ENCODE measurements at regions not wholly inside any gene's neighbourhood (a gene's known extent, or its start where the extent isn't known, plus 50 kb on each side); places are given as distances from the start of the nearest gene placed in this dataset.
"Not testable (repeated sequence)": the region's sequence is repeated elsewhere in the genome, so short reads cannot be mapped to it uniquely, and the experiment has no call there.

DNA sequence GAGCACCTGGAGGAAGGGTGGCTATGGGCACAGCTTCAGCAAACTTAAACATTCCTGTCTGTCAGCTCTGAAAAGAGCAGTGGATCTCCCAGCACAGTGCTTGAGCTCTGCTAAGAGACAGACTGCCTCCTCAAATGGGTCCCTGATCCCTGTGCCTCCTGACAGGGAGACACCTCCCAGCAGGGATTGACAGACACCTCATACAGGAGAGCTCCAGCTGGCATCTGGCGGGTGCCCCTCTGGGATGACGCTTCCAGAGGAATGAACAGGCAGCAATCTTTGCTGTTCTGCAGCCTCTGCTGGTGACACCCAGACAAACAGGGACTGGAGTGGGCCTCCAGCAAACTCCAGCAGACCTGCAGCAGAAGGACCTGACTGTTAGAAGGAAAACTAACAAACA lies 307.8 kb downstream of the AGTPBP1 start:
- TF ChIP-seq EZH2 (IDR thresholded peaks at IDR 0.05; ENCODE audit: borderline replicate concordance, low read length), result not testable (repeated sequence)
- TF ChIP-seq, protein P1, sequence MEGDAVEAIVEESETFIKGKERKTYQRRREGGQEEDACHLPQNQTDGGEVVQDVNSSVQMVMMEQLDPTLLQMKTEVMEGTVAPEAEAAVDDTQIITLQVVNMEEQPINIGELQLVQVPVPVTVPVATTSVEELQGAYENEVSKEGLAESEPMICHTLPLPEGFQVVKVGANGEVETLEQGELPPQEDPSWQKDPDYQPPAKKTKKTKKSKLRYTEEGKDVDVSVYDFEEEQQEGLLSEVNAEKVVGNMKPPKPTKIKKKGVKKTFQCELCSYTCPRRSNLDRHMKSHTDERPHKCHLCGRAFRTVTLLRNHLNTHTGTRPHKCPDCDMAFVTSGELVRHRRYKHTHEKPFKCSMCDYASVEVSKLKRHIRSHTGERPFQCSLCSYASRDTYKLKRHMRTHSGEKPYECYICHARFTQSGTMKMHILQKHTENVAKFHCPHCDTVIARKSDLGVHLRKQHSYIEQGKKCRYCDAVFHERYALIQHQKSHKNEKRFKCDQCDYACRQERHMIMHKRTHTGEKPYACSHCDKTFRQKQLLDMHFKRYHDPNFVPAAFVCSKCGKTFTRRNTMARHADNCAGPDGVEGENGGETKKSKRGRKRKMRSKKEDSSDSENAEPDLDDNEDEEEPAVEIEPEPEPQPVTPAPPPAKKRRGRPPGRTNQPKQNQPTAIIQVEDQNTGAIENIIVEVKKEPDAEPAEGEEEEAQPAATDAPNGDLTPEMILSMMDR (IDR thresholded peaks at IDR 0.05; ENCODE audit: low read length), result not testable (repeated sequence)
